HCT116 (cell line): ENCODE measurements at regions not wholly inside any gene's neighbourhood (a gene's known extent, or its start where the extent isn't known, plus 50 kb on each side); places are given as distances from the start of the nearest gene placed in this dataset.

ENCODE experiments used
- ATAC-seq: fragments of 200-7000 bp; cut with Tn5 transposase; 2 replicates; pipeline ENCODE4 v1.9.1; 2020; ENCODE audit warnings: mild to moderate bottlenecking, moderate library complexity
- BruUV-seq: library from RNA; stranded (reverse); fragments of 400-500 nt; replicated peaks from 2 replicates; lab custom pipeline; 2021; lab: Mats Ljungman, UMichigan
- CTCF ChIA-PET: fragments of 300-600 bp; sonication (Branson Sonifier 250); formaldehyde crosslinking; loops from one replicate; lab custom pipeline; 2021; ENCODE audit warnings: antibody characterized with exemption; lab: Charles Lee
- POLR2A ChIA-PET: fragments of 300-600, 350-600 bp; sonication (Branson Sonifier 250); formaldehyde crosslinking; loops from one replicate; lab custom pipeline; 2021; ENCODE audit warnings: antibody characterized with exemption; lab: Charles Lee
- RAD21 ChIA-PET, 2 experiments: fragments of 300-600 bp; sonication (Branson Sonifier 250); formaldehyde crosslinking; loops; one replicate each; lab custom pipeline; 2023; ENCODE audit warnings: low total read pairs in 2 of 2; ENCODE audit not compliant: uncharacterized antibody in 2 of 2, unreplicated experiment in 2 of 2, low non-redundant PET in 1 of 2; lab: Charles Lee
- DNase-seq: peaks from one replicate; pipeline ENCODE4 v3.0.0-alpha.2; 2010; ENCODE audit warnings: low read depth, low spot score
- H2AFZ ChIP-seq: fragments of 200-600 bp; shearing (Covaris generic), sonication (generic); 2 replicates; pipeline ENCODE4 v1.6.1; 2017; ENCODE audit warnings: low read depth, mixed run types, mixed read lengths, antibody characterized with exemption, low read length; ENCODE audit not compliant: poor library complexity, severe bottlenecking
- H3K27ac ChIP-seq: 2 replicates; pipeline ENCODE4 v1.5.1; 2012; ENCODE audit warnings: low read depth, low read length
- H3K27me3 ChIP-seq: fragments of 200-600 bp; sonication (generic); 2 replicates; pipeline ENCODE4 v1.6.1; 2016; ENCODE audit warnings: mixed run types, low read length, mixed read lengths; ENCODE audit not compliant: insufficient read depth
- H3K36me3 ChIP-seq, 2 experiments: fragments of 200-500 bp in 1 of 2; fragments of 200-600 bp in 1 of 2; sonication (Bioruptor generic) in 1 of 2; sonication (generic) in 1 of 2; 2 replicates each; pipeline versions ENCODE4 v1.5.1 to v1.6.1; 2014 to 2016; ENCODE audit warnings: low read length in 2 of 2, inconsistent platforms in 1 of 2, mixed read lengths in 1 of 2, mixed run types in 1 of 2; ENCODE audit not compliant: insufficient read depth in 2 of 2, control insufficient read depth in 1 of 2
- H3K4me1 ChIP-seq, 2 experiments: fragments of 200-600 bp in 1 of 2; sonication (generic) in 1 of 2; 2 replicates each; pipeline versions ENCODE4 v1.5.1 to v1.6.1; 2012 to 2017; ENCODE audit warnings: low read length in 2 of 2, inconsistent platforms in 1 of 2, mild to moderate bottlenecking in 1 of 2, mixed read lengths in 1 of 2, mixed run types in 1 of 2, moderate library complexity in 1 of 2; ENCODE audit not compliant: insufficient read depth in 2 of 2, control insufficient read depth in 1 of 2
- H3K4me2 ChIP-seq: fragments of 200-600 bp; sonication (generic); 2 replicates; pipeline ENCODE4 v1.6.1; 2017; ENCODE audit warnings: mixed run types, low read length, mixed read lengths
- H3K4me3 ChIP-seq, 2 experiments: fragments of 200-600 bp in 1 of 2; sonication (generic) in 1 of 2; replicated peaks in 1 of 2; 2 replicates each; pipeline ENCODE4 v1.5.1; 2011 to 2016; ENCODE audit warnings: low read length in 2 of 2, control low read depth in 1 of 2, low read depth in 1 of 2, mild to moderate bottlenecking in 1 of 2, mixed read lengths in 1 of 2, mixed run types in 1 of 2
- H3K79me2 ChIP-seq: fragments of 200-600 bp; sonication (generic); 2 replicates; pipeline ENCODE4 v1.6.1; 2017; ENCODE audit warnings: mild to moderate bottlenecking, mixed run types, low read length, moderate library complexity, mixed read lengths; ENCODE audit not compliant: insufficient read depth
- H3K9ac ChIP-seq: fragments of 200-600 bp; sonication (generic); 2 replicates; pipeline ENCODE4 v1.6.1; 2016; ENCODE audit warnings: low read length, mixed read lengths
- H3K9me2 ChIP-seq: fragments of 200-600 bp; sonication (generic), shearing (Covaris generic); 2 replicates; pipeline ENCODE4 v1.6.1; 2017; ENCODE audit warnings: mixed run types, mild to moderate bottlenecking, moderate library complexity; ENCODE audit not compliant: insufficient read depth
- H3K9me3 ChIP-seq, 2 experiments: fragments of 200-500 bp in 1 of 2; fragments of 200-600 bp in 1 of 2; sonication (Bioruptor generic) in 1 of 2; sonication (generic) in 1 of 2; 2 replicates each; pipeline ENCODE4 v1.6.1; 2014 to 2017; ENCODE audit warnings: low read length in 2 of 2, mixed read lengths in 2 of 2, inconsistent platforms in 1 of 2, low read depth in 1 of 2, mild to moderate bottlenecking in 1 of 2, mixed run types in 1 of 2, moderate library complexity in 1 of 2; ENCODE audit not compliant: control insufficient read depth in 1 of 2, insufficient read depth in 1 of 2
- H4K20me1 ChIP-seq: fragments of 200-600 bp; sonication (generic), shearing (Covaris generic); 2 replicates; pipeline ENCODE4 v1.6.1; 2017; ENCODE audit warnings: mixed run types, mild to moderate bottlenecking, moderate library complexity; ENCODE audit not compliant: insufficient read depth
- ATF3 ChIP-seq: IDR thresholded peaks from 2 replicates; pipeline ENCODE4 v1.6.1; 2012
- EGR1 ChIP-seq: IDR thresholded peaks from 2 replicates; pipeline ENCODE4 v1.6.1; 2012; ENCODE audit warnings: low read depth
- FOSL1 ChIP-seq: IDR thresholded peaks from 2 replicates; pipeline ENCODE4 v1.6.1; 2012; ENCODE audit warnings: low read depth
- JUND ChIP-seq: IDR thresholded peaks from 2 replicates; pipeline ENCODE4 v1.6.1; 2012
- POLR2A ChIP-seq: IDR thresholded peaks from 2 replicates; pipeline ENCODE4 v1.7.0; 2011; ENCODE audit warnings: borderline replicate concordance; ENCODE audit not compliant: insufficient read depth, insufficient read length; ENCODE audit errors: extremely low read depth
- POLR2AphosphoS5 ChIP-seq: IDR thresholded peaks from 2 replicates; pipeline ENCODE4 v1.6.1; 2011; ENCODE audit warnings: mild to moderate bottlenecking, low read depth, low read length, moderate library complexity
- SIN3A ChIP-seq: IDR thresholded peaks from 2 replicates; pipeline ENCODE4 v1.6.1; 2012; ENCODE audit warnings: low read depth
- SRF ChIP-seq: IDR thresholded peaks from 2 replicates; pipeline ENCODE4 v1.6.1; 2012; ENCODE audit warnings: low read depth
- TCF7L2 ChIP-seq: IDR thresholded peaks from 2 replicates; pipeline ENCODE4 v1.7.0; 2011; ENCODE audit warnings: borderline replicate concordance, inconsistent platforms; ENCODE audit not compliant: insufficient read depth, insufficient read length; ENCODE audit errors: extremely low read depth
- YY1 ChIP-seq: IDR thresholded peaks from 2 replicates; pipeline ENCODE4 v1.6.1; 2011; ENCODE audit warnings: low read length, low read depth, moderate library complexity, mild to moderate bottlenecking; ENCODE audit not compliant: insufficient replicate concordance; ENCODE audit errors: extremely low read depth
- ZFX ChIP-seq: fragments of 450-650 bp; IDR thresholded peaks from 2 replicates; pipeline ENCODE4 v1.6.1; 2017
- intact Hi-C: fragments of 100-400 bp; cut with micrococcal nuclease; formaldehyde crosslinking; loops from 2 replicates; pipeline ENCODE4 v1.10.0; 2022
- TF ChIP-seq, protein P1 (sequence below): IDR thresholded peaks from 2 replicates; pipeline ENCODE4 v1.6.1; 2011; ENCODE audit warnings: mild to moderate bottlenecking, low read length, moderate library complexity; ENCODE audit not compliant: insufficient replicate concordance; ENCODE audit errors: extremely low read depth
- TF ChIP-seq, protein P2 (sequence below): IDR thresholded peaks from 2 replicates; pipeline ENCODE4 v1.6.1; 2012; ENCODE audit warnings: low read depth
- TF ChIP-seq, protein P3 (sequence below), 3 experiments: fragments of 200-600 bp in 1 of 3; sonication (generic) in 1 of 3; IDR thresholded peaks in 2 of 3; conservative IDR thresholded peaks in 1 of 3; 2 replicates each; pipeline ENCODE4 v1.5.1; 2012 to 2017; ENCODE audit warnings: low read depth in 2 of 3, low read length in 2 of 3, antibody characterized with exemption in 1 of 3, borderline replicate concordance in 1 of 3, control low read depth in 1 of 3, mild to moderate bottlenecking in 1 of 3, mixed read lengths in 1 of 3, mixed run types in 1 of 3, moderate library complexity in 1 of 3; ENCODE audit not compliant: insufficient read depth in 1 of 3

- Histone ChIP-seq H3K27ac (no peak overlapping the region), H3K4me2 (no peak overlapping the region), H3K36me3 (no peaks in the 10 kb centered on the region), H3K9ac (no peak overlapping the region), H3K27me3 (no peaks in the 10 kb centered on the region), H3K4me1 (no peaks in the 10 kb centered on the region), H2AFZ (no peak overlapping the region), H3K4me3 (no peak overlapping the region), H3K9me2 (no peaks in the 10 kb centered on the region), H3K9me3 (peaks cover 8 to 9% of the 10 kb centered on the region in 2 experiments; a peak in 2 of 4 replicates), H3K79me2 (no peaks in the 10 kb centered on the region), H4K20me1 (no peaks in the 10 kb centered on the region)
- BruUV-seq, result no TSS peak
- RAD21 ChIA-PET, result no interaction called here
- DNase-seq, result no peak
- intact Hi-C loops, result no loop called here
- POLR2A ChIA-PET, result no interaction called here
- CTCF ChIA-PET, result no interaction called here
- TF ChIP-seq POLR2AphosphoS5, result no peak
- TF ChIP-seq, protein P1, sequence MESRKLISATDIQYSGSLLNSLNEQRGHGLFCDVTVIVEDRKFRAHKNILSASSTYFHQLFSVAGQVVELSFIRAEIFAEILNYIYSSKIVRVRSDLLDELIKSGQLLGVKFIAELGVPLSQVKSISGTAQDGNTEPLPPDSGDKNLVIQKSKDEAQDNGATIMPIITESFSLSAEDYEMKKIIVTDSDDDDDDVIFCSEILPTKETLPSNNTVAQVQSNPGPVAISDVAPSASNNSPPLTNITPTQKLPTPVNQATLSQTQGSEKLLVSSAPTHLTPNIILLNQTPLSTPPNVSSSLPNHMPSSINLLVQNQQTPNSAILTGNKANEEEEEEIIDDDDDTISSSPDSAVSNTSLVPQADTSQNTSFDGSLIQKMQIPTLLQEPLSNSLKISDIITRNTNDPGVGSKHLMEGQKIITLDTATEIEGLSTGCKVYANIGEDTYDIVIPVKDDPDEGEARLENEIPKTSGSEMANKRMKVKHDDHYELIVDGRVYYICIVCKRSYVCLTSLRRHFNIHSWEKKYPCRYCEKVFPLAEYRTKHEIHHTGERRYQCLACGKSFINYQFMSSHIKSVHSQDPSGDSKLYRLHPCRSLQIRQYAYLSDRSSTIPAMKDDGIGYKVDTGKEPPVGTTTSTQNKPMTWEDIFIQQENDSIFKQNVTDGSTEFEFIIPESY, result no peak
- TF ChIP-seq POLR2A, result no peak
- TF ChIP-seq YY1, result no peak
- TF ChIP-seq, protein P2, sequence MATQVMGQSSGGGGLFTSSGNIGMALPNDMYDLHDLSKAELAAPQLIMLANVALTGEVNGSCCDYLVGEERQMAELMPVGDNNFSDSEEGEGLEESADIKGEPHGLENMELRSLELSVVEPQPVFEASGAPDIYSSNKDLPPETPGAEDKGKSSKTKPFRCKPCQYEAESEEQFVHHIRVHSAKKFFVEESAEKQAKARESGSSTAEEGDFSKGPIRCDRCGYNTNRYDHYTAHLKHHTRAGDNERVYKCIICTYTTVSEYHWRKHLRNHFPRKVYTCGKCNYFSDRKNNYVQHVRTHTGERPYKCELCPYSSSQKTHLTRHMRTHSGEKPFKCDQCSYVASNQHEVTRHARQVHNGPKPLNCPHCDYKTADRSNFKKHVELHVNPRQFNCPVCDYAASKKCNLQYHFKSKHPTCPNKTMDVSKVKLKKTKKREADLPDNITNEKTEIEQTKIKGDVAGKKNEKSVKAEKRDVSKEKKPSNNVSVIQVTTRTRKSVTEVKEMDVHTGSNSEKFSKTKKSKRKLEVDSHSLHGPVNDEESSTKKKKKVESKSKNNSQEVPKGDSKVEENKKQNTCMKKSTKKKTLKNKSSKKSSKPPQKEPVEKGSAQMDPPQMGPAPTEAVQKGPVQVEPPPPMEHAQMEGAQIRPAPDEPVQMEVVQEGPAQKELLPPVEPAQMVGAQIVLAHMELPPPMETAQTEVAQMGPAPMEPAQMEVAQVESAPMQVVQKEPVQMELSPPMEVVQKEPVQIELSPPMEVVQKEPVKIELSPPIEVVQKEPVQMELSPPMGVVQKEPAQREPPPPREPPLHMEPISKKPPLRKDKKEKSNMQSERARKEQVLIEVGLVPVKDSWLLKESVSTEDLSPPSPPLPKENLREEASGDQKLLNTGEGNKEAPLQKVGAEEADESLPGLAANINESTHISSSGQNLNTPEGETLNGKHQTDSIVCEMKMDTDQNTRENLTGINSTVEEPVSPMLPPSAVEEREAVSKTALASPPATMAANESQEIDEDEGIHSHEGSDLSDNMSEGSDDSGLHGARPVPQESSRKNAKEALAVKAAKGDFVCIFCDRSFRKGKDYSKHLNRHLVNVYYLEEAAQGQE, result no peak
- TF ChIP-seq SIN3A, result no peak
- TF ChIP-seq JUND, result no peak
- TF ChIP-seq SRF, result no peak
- no peak for TF ChIP-seq TCF7L2
- no peak for TF ChIP-seq ZFX
- no peak for TF ChIP-seq EGR1
- no peak for TF ChIP-seq FOSL1
- no peak for TF ChIP-seq ATF3
- TF ChIP-seq, protein P3, sequence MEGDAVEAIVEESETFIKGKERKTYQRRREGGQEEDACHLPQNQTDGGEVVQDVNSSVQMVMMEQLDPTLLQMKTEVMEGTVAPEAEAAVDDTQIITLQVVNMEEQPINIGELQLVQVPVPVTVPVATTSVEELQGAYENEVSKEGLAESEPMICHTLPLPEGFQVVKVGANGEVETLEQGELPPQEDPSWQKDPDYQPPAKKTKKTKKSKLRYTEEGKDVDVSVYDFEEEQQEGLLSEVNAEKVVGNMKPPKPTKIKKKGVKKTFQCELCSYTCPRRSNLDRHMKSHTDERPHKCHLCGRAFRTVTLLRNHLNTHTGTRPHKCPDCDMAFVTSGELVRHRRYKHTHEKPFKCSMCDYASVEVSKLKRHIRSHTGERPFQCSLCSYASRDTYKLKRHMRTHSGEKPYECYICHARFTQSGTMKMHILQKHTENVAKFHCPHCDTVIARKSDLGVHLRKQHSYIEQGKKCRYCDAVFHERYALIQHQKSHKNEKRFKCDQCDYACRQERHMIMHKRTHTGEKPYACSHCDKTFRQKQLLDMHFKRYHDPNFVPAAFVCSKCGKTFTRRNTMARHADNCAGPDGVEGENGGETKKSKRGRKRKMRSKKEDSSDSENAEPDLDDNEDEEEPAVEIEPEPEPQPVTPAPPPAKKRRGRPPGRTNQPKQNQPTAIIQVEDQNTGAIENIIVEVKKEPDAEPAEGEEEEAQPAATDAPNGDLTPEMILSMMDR (IDR thresholded peaks at IDR 0.05 in 2 of 3, conservative IDR thresholded peaks at IDR 0.05 in 1 of 3; ENCODE audit: borderline replicate concordance in 1 of 3, insufficient read depth in 1 of 3, low read depth in 2 of 3, low read length in 2 of 3), result no peak
- ATAC-seq, result no peak
Observed at GRCh38 chr16:60110531-60110930, 1376.4 kb upstream of the GOT2 start.
